ENCODE measurements at regions not wholly inside any gene's neighbourhood (a gene's known extent, or its start where the extent isn't known, plus 50 kb on each side); places are given as distances from the start of the nearest gene placed in this dataset.

DNA sequence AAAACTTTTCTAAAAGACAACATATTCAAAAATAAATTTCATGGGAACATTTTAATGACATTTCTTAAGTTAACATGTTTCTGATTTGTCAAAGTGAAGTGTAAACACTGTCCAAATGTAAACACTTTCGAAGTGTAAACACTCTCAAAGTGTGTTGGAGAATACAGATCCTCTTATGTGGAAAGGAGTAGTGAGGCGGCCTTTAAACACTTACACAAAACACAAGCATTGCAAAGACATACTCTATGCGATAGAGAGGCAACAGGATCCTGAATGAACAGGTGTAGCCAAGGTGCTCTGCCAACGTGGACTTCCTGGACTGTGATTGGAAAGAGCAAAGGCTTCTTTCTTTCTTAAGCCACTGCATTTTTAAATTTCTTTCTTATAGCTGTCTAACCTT lies 62.7 kb upstream of the PGM2 start:
- H3K27ac ChIP-seq = no peak overlapping the region
- no peak for TF ChIP-seq CTCF (conservative IDR thresholded peaks at IDR 0.05; ENCODE audit: low read depth)
- DNase-seq (ENCODE audit: low spot score) = no peak
- ChIA-PET POLR2A (ENCODE audit: low non-redundant PET) (no interaction called here), CTCF (no interaction called here)

GRCh38 chr4:37762991-37763368 lies 63.5 kb upstream of the PGM2 start:
- ChIA-PET POLR2A (ENCODE audit: low non-redundant PET) (no interaction called here), CTCF (no interaction called here)
- TF ChIP-seq CTCF (conservative IDR thresholded peaks at IDR 0.05; ENCODE audit: low read depth) = no peak
- H3K27ac ChIP-seq = no peak overlapping the region
- DNase-seq (ENCODE audit: low spot score) = no peak

DNA sequence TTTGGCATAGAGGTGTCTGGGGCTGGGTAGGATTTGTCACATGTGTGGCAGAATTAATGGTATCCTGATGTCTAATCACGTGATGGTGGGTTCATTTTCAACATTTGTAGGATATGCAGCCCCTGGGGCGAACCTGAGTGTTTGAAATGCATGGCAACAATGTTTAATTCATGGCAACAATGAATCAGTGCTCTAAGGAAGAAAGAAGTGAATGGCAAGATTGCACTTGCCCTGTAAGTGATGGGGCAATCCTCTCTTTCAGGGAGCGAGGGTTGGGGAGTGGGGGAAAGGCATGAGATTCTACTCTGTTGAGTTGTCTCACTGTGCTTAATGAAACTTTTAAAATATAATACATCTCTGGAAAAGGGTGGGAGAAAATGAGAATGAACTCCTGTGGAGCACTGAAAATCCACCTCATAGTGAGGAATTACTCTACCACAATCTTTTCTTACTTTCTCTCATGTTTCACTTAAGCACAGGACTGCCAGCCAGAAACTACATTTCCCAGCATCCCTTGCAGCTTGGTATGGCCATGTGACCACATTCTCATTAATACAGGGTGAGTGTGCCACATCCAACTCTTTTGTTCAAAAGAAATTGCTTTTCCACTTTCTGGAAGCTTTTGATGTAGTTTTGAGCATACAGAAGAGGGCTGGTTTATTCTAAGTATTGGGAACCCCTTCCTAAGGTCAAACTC lies 64.0 kb upstream of the PGM2 start:
- CTCF ChIA-PET = no interaction called here
- peak; percentile 84 for DNase-seq (ENCODE audit: low spot score)
- no peak overlapping the region for H3K27ac ChIP-seq
- POLR2A ChIA-PET (ENCODE audit: low non-redundant PET) = no interaction called here
- TF ChIP-seq CTCF (conservative IDR thresholded peaks at IDR 0.05; ENCODE audit: low read depth) = no peak

DNA sequence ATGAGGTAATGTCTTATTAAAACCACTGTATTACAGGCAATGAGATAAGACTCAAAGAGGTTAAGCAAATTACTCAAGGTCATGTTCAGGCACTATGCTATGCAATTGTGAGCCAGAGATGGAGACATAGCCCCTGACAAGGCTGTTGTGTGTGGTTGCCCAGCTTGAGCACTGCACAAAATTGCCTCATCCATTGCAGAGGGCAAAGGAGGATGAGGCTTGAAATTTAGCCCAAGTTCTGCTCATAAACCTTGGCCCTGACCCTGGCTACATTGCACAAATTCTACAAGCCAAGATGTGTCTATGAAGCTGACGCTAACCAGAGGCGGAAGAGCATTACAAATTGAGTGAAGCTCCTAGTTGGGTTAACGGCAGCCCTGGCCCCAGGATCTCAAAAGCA lies 65.6 kb upstream of the PGM2 start:
- TF ChIP-seq CTCF (conservative IDR thresholded peaks at IDR 0.05; ENCODE audit: low read depth) = no peak
- no peak for DNase-seq (ENCODE audit: low spot score)
- ChIA-PET POLR2A (ENCODE audit: low non-redundant PET) (no interaction called here), CTCF (interaction anchor here (1.0 kb wide), 1 partner anchor 18 kb away, joined by 3 read pairs; no protein-coding TSS in a partner anchor)
- peak overlapping the region; percentile 85 for H3K27ac ChIP-seq

- CTCF ChIA-PET = no interaction called here
- POLR2A ChIA-PET (ENCODE audit: low non-redundant PET) = no interaction called here
- H3K27ac ChIP-seq = peak overlapping the region; percentile 38; the same call in 1 of the 2 replicates
- no peak for TF ChIP-seq CTCF (conservative IDR thresholded peaks at IDR 0.05; ENCODE audit: low read depth)
- no peak for DNase-seq (ENCODE audit: low spot score)
Measured at GRCh38 chr4:37759833-37760232, 66.7 kb upstream of the PGM2 start.

DNA sequence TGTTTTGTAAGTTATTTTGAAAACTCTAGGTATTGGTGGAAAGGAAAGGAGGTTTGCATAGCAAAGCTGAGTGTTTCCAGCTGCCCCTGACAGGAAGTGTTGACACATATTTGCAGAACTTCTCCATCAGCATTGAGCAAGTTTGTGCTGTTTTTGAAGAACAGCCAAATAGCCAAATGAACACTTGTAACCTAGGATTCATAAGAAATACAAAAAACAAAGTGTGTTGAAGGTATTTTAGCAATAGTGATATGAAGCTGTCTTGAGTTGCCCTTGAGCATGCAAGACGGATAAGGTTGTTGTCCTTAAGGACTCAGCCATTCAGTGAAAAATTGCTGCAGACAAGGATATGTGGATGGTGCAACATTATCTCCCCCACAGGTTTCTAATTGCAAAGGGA lies 68.3 kb upstream of the PGM2 start:
- peak; percentile 33 for DNase-seq (ENCODE audit: low spot score)
- CTCF ChIA-PET = no interaction called here
- POLR2A ChIA-PET (ENCODE audit: low non-redundant PET) = no interaction called here

More for the DNA sequence above, 68.3 kb upstream of the PGM2 start:
- TF ChIP-seq CTCF (conservative IDR thresholded peaks at IDR 0.05; ENCODE audit: low read depth) = no peak
- peak overlapping the region; percentile 95; the same call in 1 of the 2 replicates for H3K27ac ChIP-seq
